ENCODE measurements at regions not wholly inside any gene's neighbourhood (a gene's known extent, or its start where the extent isn't known, plus 50 kb on each side); places are given as distances from the start of the nearest gene placed in this dataset.

DNA sequence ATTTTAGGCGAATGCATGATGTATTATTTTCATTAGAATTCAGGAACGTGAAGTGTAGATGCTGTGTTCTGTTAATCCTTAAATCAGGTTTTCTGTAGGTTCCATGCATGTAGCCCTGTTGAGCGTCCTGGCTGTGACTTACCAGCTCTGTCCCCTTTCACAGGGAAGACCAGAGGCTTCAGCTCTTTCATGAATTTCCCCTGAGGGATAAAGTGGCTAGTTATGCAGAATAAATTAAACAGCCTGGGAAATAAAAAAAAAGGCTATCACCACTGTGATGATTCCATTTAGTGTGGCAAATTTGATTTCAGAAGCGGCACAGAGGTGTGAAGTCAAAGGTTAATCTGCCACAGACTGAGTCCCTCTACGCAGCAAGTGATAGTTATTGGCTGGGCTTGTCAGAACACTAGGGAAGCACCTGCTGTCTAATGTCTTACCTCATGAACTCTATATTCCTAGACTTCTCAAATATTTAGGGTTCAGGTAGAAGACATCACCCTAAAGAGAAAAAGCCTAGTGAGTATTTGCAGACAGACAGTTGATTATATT lies 61.6 kb upstream of the LINC00305 start:
- no peak for DNase-seq

DNA sequence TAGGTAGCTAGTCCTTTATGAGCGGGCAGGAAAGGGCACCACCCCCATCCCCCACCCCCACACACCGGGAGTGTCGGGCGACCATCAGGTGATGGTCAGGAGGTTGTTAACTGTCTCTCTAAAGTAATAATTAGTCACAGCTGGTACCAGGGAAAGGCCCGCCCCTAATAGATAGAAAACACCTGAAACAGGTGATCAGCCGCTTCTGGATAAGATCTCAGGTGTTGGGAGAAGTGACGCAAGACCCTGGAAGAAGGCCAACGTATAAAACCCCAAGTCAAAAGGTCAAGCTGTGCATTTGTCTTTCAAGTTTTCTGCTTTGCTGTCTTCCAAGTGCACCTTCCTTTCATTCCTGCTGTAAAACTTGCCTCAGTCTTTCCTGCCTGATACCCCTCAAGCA lies 59.6 kb upstream of the LINC00305 start:
- no peak for DNase-seq

GRCh38 chr18:64207820-64208219 lies 58.9 kb upstream of the LINC00305 start:
- no peak for DNase-seq

- no peak for DNase-seq
These were observed 54.4 kb upstream of the LINC00305 start for GRCh38 chr18:64203295-64203694.

GRCh38 chr18:64202863-64203262 lies 54.0 kb upstream of the LINC00305 start:
- no peak for DNase-seq

DNA sequence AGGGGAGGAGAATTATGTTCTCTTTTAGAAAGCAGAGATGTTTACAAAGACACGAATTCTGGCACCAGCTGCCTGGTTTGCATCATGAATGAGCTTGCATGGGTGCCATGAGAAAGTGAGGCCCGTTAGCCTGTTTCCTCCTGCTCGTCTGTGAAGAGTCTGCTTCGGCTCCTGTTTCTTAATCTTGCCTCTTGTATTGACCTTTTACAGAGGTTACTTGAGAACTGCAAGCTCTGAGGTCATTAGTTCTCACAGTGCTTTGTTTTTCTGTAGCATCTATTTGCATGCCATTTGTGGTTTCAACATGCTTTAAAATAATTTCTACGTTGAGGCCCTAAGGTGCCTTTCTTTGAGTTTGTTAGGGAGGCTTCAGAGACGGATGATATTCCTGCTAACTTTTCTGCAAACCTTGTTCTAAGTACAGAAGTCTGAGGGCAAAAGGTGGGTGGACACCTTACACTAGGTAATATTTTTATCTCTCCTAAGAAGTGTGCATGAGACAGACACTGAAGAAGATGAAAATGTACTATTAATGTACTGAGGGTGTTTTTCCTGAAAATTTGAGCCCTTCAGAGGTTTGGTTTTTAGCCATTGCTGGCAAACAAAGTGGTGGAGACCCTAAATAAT lies 53.4 kb upstream of the LINC00305 start:
- DNase-seq = no peak

GRCh38 chr18:64201781-64202180 lies 52.9 kb upstream of the LINC00305 start:
- DNase-seq = no peak

- no peak for DNase-seq
These were observed 50.7 kb upstream of the LINC00305 start for GRCh38 chr18:64199581-64199980.

All from AML-193 (cell line).